WI38 (cell line): ENCODE measurements at regions not wholly inside any gene's neighbourhood (a gene's known extent, or its start where the extent isn't known, plus 50 kb on each side); places are given as distances from the start of the nearest gene placed in this dataset.

Source experiments
- H3K4me3 ChIP-seq: 2 replicates; pipeline ENCODE4 v1.5.1; 2011; ENCODE audit warnings: low read depth, mild to moderate bottlenecking, control low read depth, low read length
- CTCF ChIP-seq: IDR thresholded peaks from 2 replicates; pipeline ENCODE4 v1.5.1; 2012; ENCODE audit warnings: low read depth, mild to moderate bottlenecking, control low read depth, low read length

GRCh38 chr12:126243814-126244440 is 1178.7 kb downstream of the AACS start:
- H3K4me3 ChIP-seq: no peak overlapping the region
- TF ChIP-seq CTCF: no peak

GRCh38 chr12:126247936-126248335 is 1182.7 kb downstream of the AACS start:
- no peak overlapping the region for H3K4me3 ChIP-seq
- no peak for TF ChIP-seq CTCF

- H3K4me3 ChIP-seq: no peak overlapping the region
- no peak for TF ChIP-seq CTCF
These were observed 1183.7 kb downstream of the AACS start for GRCh38 chr12:126248871-126249403.

GRCh38 chr12:126258190-126258589 is 1193.0 kb downstream of the AACS start:
- no peak for TF ChIP-seq CTCF
- H3K4me3 ChIP-seq: no peak overlapping the region

GRCh38 chr12:126262829-126263228 is 1197.6 kb downstream of the AACS start:
- H3K4me3 ChIP-seq: no peak overlapping the region
- TF ChIP-seq CTCF: no peak

- H3K4me3 ChIP-seq: no peak overlapping the region
- TF ChIP-seq CTCF: no peak
These were observed 1203.0 kb downstream of the AACS start for GRCh38 chr12:126268222-126268621.

GRCh38 chr12:126271159-126271558 is 1205.9 kb downstream of the AACS start:
- H3K4me3 ChIP-seq: no peak overlapping the region
- no peak for TF ChIP-seq CTCF
